GM12878 (cell line): ENCODE measurements at regions not wholly inside any gene's neighbourhood (a gene's known extent, or its start where the extent isn't known, plus 50 kb on each side); places are given as distances from the start of the nearest gene placed in this dataset.

Source experiments
- ATAC-seq: fragments of 200-7000 bp; cut with Tn5 transposase; 3 replicates; pipeline ENCODE4 v1.9.1; 2020; ENCODE audit warnings: mild to moderate bottlenecking, moderate library complexity
- BruUV-seq: library from RNA; stranded (reverse); fragments of 400-500 nt; replicated peaks from 2 replicates; lab custom pipeline; 2021; lab: Mats Ljungman, UMichigan
- CTCF ChIA-PET: fragments of 300-600 bp; sonication (Branson Sonifier 250); formaldehyde crosslinking; extraction: SDS; loops from one replicate; lab custom pipeline; 2021; ENCODE audit warnings: inconsistent platforms; lab: Yijun Ruan, JAX
- POLR2A ChIA-PET: fragments of 350-600 bp; formaldehyde crosslinking; extraction: SDS; loops from one replicate; lab custom pipeline; 2021; ENCODE audit warnings: inconsistent platforms; lab: Charles Lee
- RAD21 ChIA-PET: fragments of 300-600 bp; sonication (Branson Sonifier 250); formaldehyde crosslinking; loops from one replicate; lab custom pipeline; 2023; ENCODE audit warnings: antibody characterized with exemption; ENCODE audit not compliant: unreplicated experiment; lab: Charles Lee
- SMC1A ChIA-PET: fragments of 300-600 bp; sonication (Branson Sonifier 250); formaldehyde crosslinking; loops from one replicate; lab custom pipeline; 2023; ENCODE audit not compliant: unreplicated experiment, uncharacterized antibody; lab: Charles Lee
- DNase-seq: peaks from one replicate; pipeline ENCODE4 v3.0.0-alpha.2; 2011; ENCODE audit warnings: low read depth, low spot score
- FAIRE-seq: peaks from 3 replicates; lab custom pipeline; 2011; peaks lifted over from hg19 to GRCh38; lab: Jason Lieb, UNC
- H2AFZ ChIP-seq: 2 replicates; pipeline ENCODE4 v1.6.0; 2011; ENCODE audit warnings: low read depth, low read length, control low read depth; ENCODE audit not compliant: control insufficient read depth
- H3K27ac ChIP-seq: 2 replicates; pipeline ENCODE4 v1.5.1; 2011; ENCODE audit warnings: control low read depth; ENCODE audit not compliant: control insufficient read depth, insufficient read depth
- H3K27me3 ChIP-seq, 2 experiments: replicated peaks in 1 of 2; 2 replicates each; pipeline versions ENCODE4 v1.6.0 to v1.6.1; 2011; ENCODE audit warnings: low read length in 1 of 2; ENCODE audit not compliant: control insufficient read depth in 2 of 2, insufficient read depth in 2 of 2
- H3K36me3 ChIP-seq, 2 experiments: 2 replicates each; pipeline ENCODE4 v1.5.1; 2011; ENCODE audit warnings: low read length in 1 of 2; ENCODE audit not compliant: control insufficient read depth in 2 of 2, insufficient read depth in 2 of 2
- H3K4me1 ChIP-seq: 2 replicates; pipeline ENCODE4 v1.6.1; 2011; ENCODE audit warnings: mild to moderate bottlenecking, low read length, moderate library complexity, mixed read lengths; ENCODE audit not compliant: control insufficient read depth, insufficient read depth
- H3K4me2 ChIP-seq: 2 replicates; pipeline ENCODE4 v1.6.0; 2011; ENCODE audit warnings: control low read depth; ENCODE audit not compliant: control insufficient read depth, insufficient read depth
- H3K4me3 ChIP-seq: fragments of 200-600 bp; sonication (generic); 2 replicates; pipeline ENCODE4 v1.5.1; 2016
- H3K79me2 ChIP-seq: 2 replicates; pipeline ENCODE4 v1.6.0; 2011; ENCODE audit warnings: low read length; ENCODE audit not compliant: control insufficient read depth, insufficient read depth
- H3K9ac ChIP-seq: 2 replicates; pipeline ENCODE4 v1.8.0; 2011; ENCODE audit warnings: low read length, control low read depth, mixed read lengths; ENCODE audit not compliant: control insufficient read depth, insufficient read depth
- H3K9me3 ChIP-seq: replicated peaks from 3 replicates; pipeline ENCODE4 v1.5.1; 2011; ENCODE audit warnings: mild to moderate bottlenecking, low read length; ENCODE audit not compliant: control insufficient read depth, insufficient read depth
- H4K20me1 ChIP-seq: 2 replicates; pipeline ENCODE4 v1.6.0; 2011; ENCODE audit not compliant: control insufficient read depth, insufficient read depth
- ETV6 ChIP-seq, 2 experiments: fragments of 450-650 bp in 1 of 2; IDR thresholded peaks in 1 of 2; conservative IDR thresholded peaks in 1 of 2; 2 replicates each; pipeline ENCODE4 v1.6.1; 2014; ENCODE audit warnings: antibody characterized with exemption in 1 of 2, borderline replicate concordance in 1 of 2, low read depth in 1 of 2, mild to moderate bottlenecking in 1 of 2, moderate library complexity in 1 of 2
- GATAD2B ChIP-seq: fragments of 450-650 bp; conservative IDR thresholded peaks from 2 replicates; pipeline ENCODE4 v1.6.1; 2017; ENCODE audit warnings: low read depth, mild to moderate bottlenecking, moderate library complexity
- JUNB ChIP-seq: IDR thresholded peaks from 2 replicates; pipeline ENCODE4 v1.6.1; 2016; ENCODE audit warnings: antibody characterized with exemption, mild to moderate bottlenecking
- MEF2A ChIP-seq: IDR thresholded peaks from 2 replicates; pipeline ENCODE4 v1.6.1; 2011; ENCODE audit warnings: low read depth, mild to moderate bottlenecking, low read length, moderate library complexity; ENCODE audit not compliant: insufficient read depth
- STAT3 ChIP-seq: IDR thresholded peaks from 2 replicates; pipeline ENCODE4 v1.6.1; 2011; ENCODE audit warnings: low read depth, low read length, improper control_type of control experiment
- WGBS: methylation state at CpG from one replicate; pipeline ENCODE4 v1.1.6; 2016; ENCODE audit warnings: low lambda C conversion rate; ENCODE audit not compliant: insufficient replicate concordance, insufficient coverage; ENCODE audit errors: missing lambda C conversion rate; 5-methylcytosine and 5-hydroxymethylcytosine counted together
- in situ Hi-C: fragments of 300-500 bp; cut with MboI; formaldehyde crosslinking; loops from 9 replicates; pipeline ENCODE4 v1.14.3; 2018; ENCODE audit warnings: mixed read lengths
- intact Hi-C: fragments of 100-400 bp; cut with micrococcal nuclease; formaldehyde crosslinking; loops from one replicate; pipeline ENCODE4 v1.14.2; 2022; ENCODE audit not compliant: unreplicated experiment
- TF ChIP-seq, protein P1 (sequence below): fragments of 450-650 bp; conservative IDR thresholded peaks from 2 replicates; pipeline ENCODE4 v1.6.1; 2017; ENCODE audit warnings: mild to moderate bottlenecking, moderate library complexity
- TF ChIP-seq, protein P2 (sequence below): fragments of 450-650 bp; IDR thresholded peaks from 2 replicates; pipeline ENCODE4 v1.6.1; 2016; ENCODE audit warnings: mild to moderate bottlenecking
- TF ChIP-seq, protein P3 (sequence below): IDR thresholded peaks from 2 replicates; pipeline ENCODE4 v1.6.1; 2011; ENCODE audit warnings: borderline replicate concordance, low read depth, mild to moderate bottlenecking, moderate library complexity, low read length; ENCODE audit not compliant: insufficient read depth, poor library complexity, severe bottlenecking

DNA sequence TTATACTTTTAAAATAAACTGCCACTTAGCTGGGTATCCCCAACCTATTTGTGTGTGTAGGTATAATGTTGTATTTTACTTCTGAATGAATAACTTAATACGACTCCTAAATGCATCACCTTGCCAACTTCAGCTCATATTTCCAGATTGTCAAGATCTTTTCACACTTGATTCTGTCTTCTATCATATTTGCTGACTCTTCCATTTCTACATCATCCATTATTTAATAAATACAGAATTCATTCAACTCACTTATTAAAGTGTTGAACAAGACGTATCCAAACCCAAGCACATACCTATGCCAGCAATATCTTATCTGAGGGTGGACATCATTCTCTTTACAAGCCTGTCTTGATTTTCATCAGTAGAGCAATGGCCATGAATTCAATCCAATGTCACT is 91.2 kb upstream of the FAM47C start (continued):
- TF ChIP-seq, protein P1, sequence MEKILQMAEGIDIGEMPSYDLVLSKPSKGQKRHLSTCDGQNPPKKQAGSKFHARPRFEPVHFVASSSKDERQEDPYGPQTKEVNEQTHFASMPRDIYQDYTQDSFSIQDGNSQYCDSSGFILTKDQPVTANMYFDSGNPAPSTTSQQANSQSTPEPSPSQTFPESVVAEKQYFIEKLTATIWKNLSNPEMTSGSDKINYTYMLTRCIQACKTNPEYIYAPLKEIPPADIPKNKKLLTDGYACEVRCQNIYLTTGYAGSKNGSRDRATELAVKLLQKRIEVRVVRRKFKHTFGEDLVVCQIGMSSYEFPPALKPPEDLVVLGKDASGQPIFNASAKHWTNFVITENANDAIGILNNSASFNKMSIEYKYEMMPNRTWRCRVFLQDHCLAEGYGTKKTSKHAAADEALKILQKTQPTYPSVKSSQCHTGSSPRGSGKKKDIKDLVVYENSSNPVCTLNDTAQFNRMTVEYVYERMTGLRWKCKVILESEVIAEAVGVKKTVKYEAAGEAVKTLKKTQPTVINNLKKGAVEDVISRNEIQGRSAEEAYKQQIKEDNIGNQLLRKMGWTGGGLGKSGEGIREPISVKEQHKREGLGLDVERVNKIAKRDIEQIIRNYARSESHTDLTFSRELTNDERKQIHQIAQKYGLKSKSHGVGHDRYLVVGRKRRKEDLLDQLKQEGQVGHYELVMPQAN, result no peak
- TF ChIP-seq MEF2A, result no peak
- TF ChIP-seq STAT3, result no peak
- TF ChIP-seq JUNB, result no peak
- TF ChIP-seq, protein P2, sequence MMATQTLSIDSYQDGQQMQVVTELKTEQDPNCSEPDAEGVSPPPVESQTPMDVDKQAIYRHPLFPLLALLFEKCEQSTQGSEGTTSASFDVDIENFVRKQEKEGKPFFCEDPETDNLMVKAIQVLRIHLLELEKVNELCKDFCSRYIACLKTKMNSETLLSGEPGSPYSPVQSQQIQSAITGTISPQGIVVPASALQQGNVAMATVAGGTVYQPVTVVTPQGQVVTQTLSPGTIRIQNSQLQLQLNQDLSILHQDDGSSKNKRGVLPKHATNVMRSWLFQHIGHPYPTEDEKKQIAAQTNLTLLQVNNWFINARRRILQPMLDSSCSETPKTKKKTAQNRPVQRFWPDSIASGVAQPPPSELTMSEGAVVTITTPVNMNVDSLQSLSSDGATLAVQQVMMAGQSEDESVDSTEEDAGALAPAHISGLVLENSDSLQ, result no peak

DNA sequence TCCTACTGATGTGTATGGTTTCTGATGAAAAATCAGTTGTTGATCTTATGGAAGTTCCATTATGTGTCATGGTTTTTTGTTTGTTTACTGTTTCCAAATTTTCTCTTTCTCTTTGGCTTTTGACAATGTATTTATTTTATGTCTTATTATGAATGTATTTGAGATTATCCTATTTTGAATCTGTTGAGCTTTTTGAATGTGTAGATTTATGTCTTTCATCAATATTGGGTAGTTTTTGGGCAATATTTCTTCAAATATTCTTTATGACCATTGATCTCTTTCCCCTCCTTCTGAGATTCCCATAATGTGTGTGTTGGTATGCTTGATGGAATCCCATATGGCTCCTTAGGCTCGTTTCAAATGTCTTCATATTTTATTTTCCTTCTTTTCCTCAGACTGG is 80.5 kb upstream of the FAM47C start:
- ChIA-PET CTCF (interaction anchor here (0.6 kb wide), 1 partner anchor 581 kb away, joined by 3 read pairs; no protein-coding TSS in a partner anchor), RAD21 (no interaction called here), SMC1A (no interaction called here), POLR2A (no interaction called here)
- Histone ChIP-seq H3K4me1 (no peaks in the 10 kb centered on the region), H3K79me2 (no peaks in the 10 kb centered on the region), H3K9me3 (no peaks in the 10 kb centered on the region), H3K9ac (no peak overlapping the region), H3K4me3 (no peak overlapping the region), H4K20me1 (no peaks in the 10 kb centered on the region), H3K36me3 (no peaks in the 10 kb centered on the region), H3K27ac (no peak overlapping the region), H2AFZ (no peak overlapping the region), H3K4me2 (no peak overlapping the region), H3K27me3 (no peaks in the 10 kb centered on the region)
- in situ Hi-C loops, result no loop called here
- intact Hi-C loops, result no loop called here
- BruUV-seq, result no TSS peak
- DNase-seq (no peak), FAIRE-seq (no peak), ATAC-seq (no peak)
- TF ChIP-seq, protein P3, sequence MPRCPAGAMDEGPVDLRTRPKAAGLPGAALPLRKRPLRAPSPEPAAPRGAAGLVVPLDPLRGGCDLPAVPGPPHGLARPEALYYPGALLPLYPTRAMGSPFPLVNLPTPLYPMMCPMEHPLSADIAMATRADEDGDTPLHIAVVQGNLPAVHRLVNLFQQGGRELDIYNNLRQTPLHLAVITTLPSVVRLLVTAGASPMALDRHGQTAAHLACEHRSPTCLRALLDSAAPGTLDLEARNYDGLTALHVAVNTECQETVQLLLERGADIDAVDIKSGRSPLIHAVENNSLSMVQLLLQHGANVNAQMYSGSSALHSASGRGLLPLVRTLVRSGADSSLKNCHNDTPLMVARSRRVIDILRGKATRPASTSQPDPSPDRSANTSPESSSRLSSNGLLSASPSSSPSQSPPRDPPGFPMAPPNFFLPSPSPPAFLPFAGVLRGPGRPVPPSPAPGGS, result no peak
- no peak for TF ChIP-seq ETV6 (conservative IDR thresholded peaks at IDR 0.05 in 1 of 2, IDR thresholded peaks at IDR 0.05 in 1 of 2; ENCODE audit: borderline replicate concordance in 1 of 2, low read depth in 1 of 2)
- no peak for TF ChIP-seq GATAD2B
- no peak for TF ChIP-seq STAT3
- WGBS, result 0% methylated on average over 1 of the region's 1 CpG
